Common myeloid progenitor, CD34-positive (primary cell): ENCODE measurements at regions not wholly inside any gene's neighbourhood (a gene's known extent, or its start where the extent isn't known, plus 50 kb on each side); places are given as distances from the start of the nearest gene placed in this dataset.
A peak's percentile ranks its signal among the peaks of the same experiment; 100 is the strongest.
"Not testable (repeated sequence)": the region's sequence is repeated elsewhere in the genome, so short reads cannot be mapped to it uniquely, and the experiment has no call there.

Source experiments
- CTCF ChIA-PET: fragments of 350-600 bp; sonication (Branson Sonifier 250); formaldehyde crosslinking; loops from one replicate; lab custom pipeline; 2021; ENCODE audit warnings: antibody characterized with exemption; lab: Charles Lee
- POLR2A ChIA-PET: fragments of 350-600 bp; sonication (Branson Sonifier 250); formaldehyde crosslinking; loops from one replicate; lab custom pipeline; 2021; ENCODE audit warnings: antibody characterized with exemption; lab: Charles Lee
- DNase-seq, 3 donors: peaks; one replicate each; pipeline versions ENCODE4 v3.0.0 to v3.0.0-alpha.2; 2013
- H3K27ac ChIP-seq, 2 experiments: 1 replicate in 1 of 2; 2 replicates in 1 of 2; pipeline ENCODE4 v1.7.0; 2013; ENCODE audit warnings: inconsistent platforms in 2 of 2, low read length in 2 of 2, mild to moderate bottlenecking in 2 of 2, low read depth in 1 of 2, moderate library complexity in 1 of 2; ENCODE audit not compliant: severe bottlenecking in 2 of 2, insufficient read depth in 1 of 2, poor library complexity in 1 of 2
- H3K27me3 ChIP-seq, 5 experiments: replicated peaks in 2 of 5; 1 replicate in 3 of 5; 2 replicates in 2 of 5; pipeline versions ENCODE4 v1.6.1 to v1.7.0; 2013; ENCODE audit warnings: low read length in 4 of 5, mild to moderate bottlenecking in 2 of 5, moderate library complexity in 2 of 5, inconsistent platforms in 1 of 5; ENCODE audit not compliant: insufficient read depth in 5 of 5, control insufficient read depth in 4 of 5
- H3K36me3 ChIP-seq, 4 experiments: 1 replicate in 2 of 4; 2 replicates in 2 of 4; pipeline versions ENCODE4 v1.6.1 to v1.7.0; 2013; ENCODE audit warnings: low read length in 3 of 4, control low read depth in 1 of 4, mild to moderate bottlenecking in 1 of 4; ENCODE audit not compliant: control insufficient read depth in 4 of 4, insufficient read depth in 4 of 4
- H3K4me1 ChIP-seq, 4 experiments: 1 replicate in 3 of 4; 2 replicates in 1 of 4; pipeline versions ENCODE4 v1.6.1 to v1.7.1; 2013; ENCODE audit warnings: low read length in 3 of 4, mild to moderate bottlenecking in 3 of 4, control low read depth in 1 of 4, inconsistent platforms in 1 of 4, moderate library complexity in 1 of 4; ENCODE audit not compliant: control insufficient read depth in 4 of 4, insufficient read depth in 4 of 4; ENCODE audit errors: control extremely low read depth in 1 of 4
- H3K4me3 ChIP-seq, 7 experiments: 1 replicate in 4 of 7; 2 replicates in 3 of 7; pipeline versions ENCODE4 v1.5.1 to v1.7.0; 2013; ENCODE audit warnings: mild to moderate bottlenecking in 7 of 7, low read length in 6 of 7, moderate library complexity in 6 of 7, inconsistent platforms in 2 of 7, low read depth in 2 of 7, control low read depth in 1 of 7; ENCODE audit not compliant: insufficient read depth in 4 of 7, control insufficient read depth in 1 of 7; ENCODE audit errors: extremely low read depth in 1 of 7
- H3K9me3 ChIP-seq, 5 experiments: 1 replicate in 4 of 5; 2 replicates in 1 of 5; pipeline versions ENCODE4 v1.6.1 to v1.7.1; 2013; ENCODE audit warnings: low read length in 4 of 5, mild to moderate bottlenecking in 2 of 5, inconsistent platforms in 1 of 5, low read depth in 1 of 5, moderate library complexity in 1 of 5; ENCODE audit not compliant: control insufficient read depth in 4 of 5, insufficient read depth in 2 of 5; ENCODE audit errors: control extremely low read depth in 1 of 5
- WGBS: methylation state at CpG from one replicate; pipeline ENCODE4 v1.1.5; 2013; ENCODE audit not compliant: insufficient coverage; 5-methylcytosine and 5-hydroxymethylcytosine counted together

DNA sequence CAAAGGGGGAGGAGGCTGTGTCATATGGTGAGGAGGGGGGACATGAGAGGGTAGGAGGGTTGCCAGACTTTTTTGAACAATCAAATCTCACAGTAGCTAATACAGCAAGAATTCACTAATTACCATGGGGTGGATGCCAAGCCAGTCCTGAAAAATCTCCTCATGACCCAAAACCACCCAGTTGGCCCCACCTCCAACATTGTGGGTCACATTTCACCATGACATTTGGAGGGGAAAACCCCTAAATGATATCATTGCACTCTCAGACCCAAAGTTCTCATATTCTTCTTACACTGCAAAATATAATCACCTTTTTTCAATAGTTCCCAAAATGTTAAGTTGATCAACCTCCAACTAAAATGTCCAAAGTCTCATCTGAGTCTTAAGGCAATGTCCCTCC lies 666.3 kb downstream of the TMEM121 start:
- POLR2A ChIA-PET, H3K9me3 ChIP-seq, CTCF ChIA-PET, H3K27me3 ChIP-seq, H3K27ac ChIP-seq, DNase-seq, H3K4me1 ChIP-seq, H3K4me3 ChIP-seq, H3K36me3 ChIP-seq: not testable (repeated sequence)

DNA sequence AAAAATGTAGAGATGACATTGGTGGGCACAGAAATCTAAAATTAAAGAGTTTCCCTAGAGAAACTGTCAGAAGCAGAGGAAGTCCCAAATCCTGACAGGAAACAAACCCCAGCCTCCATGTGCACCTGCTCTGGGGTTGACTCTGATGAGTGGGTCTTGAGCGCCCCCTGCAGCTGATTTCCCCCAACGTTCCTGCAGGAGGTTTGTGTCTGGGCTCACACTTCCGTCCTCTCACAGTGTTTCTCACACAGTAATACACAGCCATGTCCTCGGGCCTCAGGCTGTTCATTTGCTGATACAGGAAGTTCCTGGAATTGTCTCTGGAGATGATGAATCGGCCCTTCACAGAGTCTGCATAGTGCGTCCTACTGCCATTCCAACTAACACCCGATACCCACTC lies 670.1 kb downstream of the TMEM121 start:
- H3K27ac ChIP-seq, H3K4me3 ChIP-seq, H3K36me3 ChIP-seq, POLR2A ChIA-PET, H3K4me1 ChIP-seq, H3K9me3 ChIP-seq: not testable (repeated sequence)
- CTCF ChIA-PET, result interaction anchor here (1.5 to 3.0 kb wide), 2 partner anchors 11 to 39 kb away, joined by 3 to 10 read pairs; no protein-coding TSS in a partner anchor
- WGBS, result 50% methylated on average over 6 of the region's 7 CpGs
- peaks cover 0 to 11% (median 0%) of the 10 kb centered on the region in 5 experiments for H3K27me3 ChIP-seq
- DNase-seq, result peak in 2 of 3 donors; percentile 55

DNA sequence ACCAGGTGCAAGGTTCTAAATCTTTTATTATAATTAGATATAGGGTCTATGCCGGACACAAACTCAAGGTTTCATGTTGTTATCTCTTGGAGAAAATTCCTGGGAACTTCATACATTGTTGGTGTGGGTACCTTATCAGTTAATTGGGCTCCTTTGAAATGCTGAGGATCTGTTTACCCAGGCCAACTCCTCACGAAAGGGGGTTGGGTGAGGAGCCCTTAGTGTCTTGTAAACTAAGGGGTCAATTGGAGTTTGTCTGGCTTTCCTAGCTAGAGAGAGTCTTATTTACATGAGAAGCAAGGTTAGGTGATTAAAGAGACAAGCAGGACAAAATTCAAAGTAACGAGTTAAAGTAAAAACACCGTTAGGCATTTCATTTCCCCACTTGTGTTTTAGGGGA lies 670.9 kb downstream of the TMEM121 start:
- 86% methylated on average over 2 of the region's 4 CpGs for WGBS
- H3K4me1 ChIP-seq, H3K27ac ChIP-seq, H3K9me3 ChIP-seq, H3K36me3 ChIP-seq, POLR2A ChIA-PET, H3K4me3 ChIP-seq, DNase-seq: not testable (repeated sequence)
- H3K27me3 ChIP-seq, result peaks cover 0 to 11% (median 0%) of the 10 kb centered on the region in 5 experiments
- CTCF ChIA-PET, result interaction anchor here (0.8 to 3.0 kb wide), 7 partner anchors 10 to 61 kb away, joined by 3 to 10 read pairs (median 4); no protein-coding TSS in a partner anchor

DNA sequence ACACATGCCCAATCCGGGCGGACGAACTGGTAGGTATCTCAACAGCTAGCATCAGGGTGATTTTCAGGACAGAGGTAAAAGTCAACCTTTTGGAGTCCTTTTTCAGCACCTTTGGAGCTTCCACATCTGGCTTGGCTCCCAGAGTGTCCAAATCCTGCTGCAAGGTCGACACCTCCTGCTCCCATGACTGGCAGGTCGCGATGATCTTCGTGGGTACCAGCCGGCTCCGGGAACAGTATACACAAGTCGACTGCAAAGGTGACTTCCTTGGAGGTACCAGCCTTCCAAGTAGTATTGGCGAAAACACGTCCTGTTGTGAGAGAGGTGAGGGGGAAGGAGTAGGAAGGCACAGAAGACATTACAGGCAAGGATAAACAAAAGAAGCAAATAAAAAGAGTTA lies 672.7 kb downstream of the TMEM121 start:
- H3K4me3 ChIP-seq, result no peak overlapping the region
- no peak overlapping the region for H3K27ac ChIP-seq
- WGBS, result 90% methylated on average over 12 of the region's 12 CpGs
- no peak for DNase-seq
- ChIA-PET POLR2A (no interaction called here), CTCF (interaction anchor here (1.2 to 3.1 kb wide), 8 partner anchors 9 to 109 kb away, joined by 3 to 17 read pairs (median 5); no protein-coding TSS in a partner anchor)
- H3K36me3 ChIP-seq, result no peaks in the 10 kb centered on the region
- H3K4me1 ChIP-seq, result no peaks in the 10 kb centered on the region
- no peaks in the 10 kb centered on the region for H3K9me3 ChIP-seq
- H3K27me3 ChIP-seq, result peaks cover 0 to 13% (median 0%) of the 10 kb centered on the region in 5 experiments

DNA sequence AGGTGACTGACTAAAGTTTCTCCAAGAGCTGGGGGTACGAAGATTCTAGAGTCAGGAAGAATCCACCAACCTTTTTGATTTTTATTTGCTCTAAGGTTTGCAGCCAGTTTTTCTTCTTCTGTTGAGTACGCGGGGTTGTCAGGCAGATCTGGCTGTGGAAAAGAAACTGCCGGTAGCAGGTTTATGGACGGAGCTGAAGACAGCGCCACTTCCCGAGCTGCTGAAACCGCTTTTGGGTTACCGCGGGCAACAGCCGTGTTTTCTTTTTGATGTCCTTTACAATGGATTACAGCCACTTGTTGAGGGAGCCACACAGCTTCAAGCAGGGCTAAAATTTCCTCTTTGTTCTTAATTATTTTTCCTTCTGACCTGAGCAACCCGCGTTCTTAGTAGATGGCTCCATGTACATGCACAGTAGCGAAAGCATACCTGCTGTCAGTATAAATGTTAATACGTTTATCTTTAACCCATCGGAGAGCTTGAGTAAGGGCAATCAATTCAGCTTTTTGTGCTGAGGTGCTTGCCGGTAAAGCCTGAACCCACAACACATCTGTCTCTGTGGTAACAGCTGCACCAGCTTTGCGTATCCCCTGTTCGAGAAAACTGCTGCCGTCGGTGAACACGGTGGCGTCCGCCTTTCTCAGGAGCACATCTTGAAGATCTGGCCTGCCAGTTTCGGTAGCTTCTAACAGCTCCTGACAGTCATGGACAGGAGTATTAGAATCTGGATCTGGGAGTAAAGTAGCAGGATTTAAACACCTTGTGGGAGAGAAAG lies 674.3 kb downstream of the TMEM121 start:
- H3K4me3 ChIP-seq, result no peak overlapping the region
- H3K36me3 ChIP-seq, result no peaks in the 10 kb centered on the region
- peak in 1 of 3 donors; percentile 50 for DNase-seq
- no peak overlapping the region for H3K27ac ChIP-seq
- no peaks in the 10 kb centered on the region for H3K4me1 ChIP-seq
- WGBS, result 93% methylated on average over 25 of the region's 25 CpGs
- ChIA-PET CTCF (interaction anchor here (0.9 to 3.1 kb wide), 6 partner anchors 9 to 108 kb away, joined by 3 to 17 read pairs (median 5); no protein-coding TSS in a partner anchor), POLR2A (no interaction called here)
- H3K27me3 ChIP-seq, result peaks cover 0 to 14% (median 0%) of the 10 kb centered on the region in 5 experiments
- H3K9me3 ChIP-seq, result no peaks in the 10 kb centered on the region

DNA sequence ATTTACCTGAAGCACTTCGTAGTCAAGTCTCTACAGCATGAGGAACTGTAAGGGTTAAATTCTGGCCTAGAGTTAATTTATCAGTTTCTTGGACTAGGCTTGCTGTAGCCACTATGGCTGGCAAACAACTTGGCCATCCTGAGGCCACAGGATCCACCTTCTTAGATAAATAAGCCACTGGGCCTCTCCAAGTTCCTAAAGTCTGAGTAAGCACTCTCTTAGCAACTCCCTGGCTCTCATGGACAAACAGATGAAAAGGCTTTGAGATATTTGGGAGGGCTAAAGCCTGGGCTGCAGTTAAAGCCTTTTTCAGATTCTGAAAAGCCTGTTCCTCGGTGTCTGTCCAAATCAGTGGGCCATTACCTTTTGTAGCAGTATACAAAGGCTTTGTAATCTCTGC lies 675.0 kb downstream of the TMEM121 start:
- Histone ChIP-seq H3K4me3 (no peak overlapping the region), H3K27ac (no peak overlapping the region), H3K4me1 (no peaks in the 10 kb centered on the region), H3K9me3 (no peaks in the 10 kb centered on the region), H3K27me3 (peaks cover 0 to 14% (median 0%) of the 10 kb centered on the region in 5 experiments), H3K36me3 (no peaks in the 10 kb centered on the region)
- no peak for DNase-seq
- CTCF ChIA-PET, result interaction anchor here (1.7 to 3.1 kb wide), 3 partner anchors 9 to 40 kb away, joined by 5 to 17 read pairs (median 5); no protein-coding TSS in a partner anchor
- WGBS, result 91% methylated on average over 2 of the region's 2 CpGs
- POLR2A ChIA-PET, result no interaction called here

DNA sequence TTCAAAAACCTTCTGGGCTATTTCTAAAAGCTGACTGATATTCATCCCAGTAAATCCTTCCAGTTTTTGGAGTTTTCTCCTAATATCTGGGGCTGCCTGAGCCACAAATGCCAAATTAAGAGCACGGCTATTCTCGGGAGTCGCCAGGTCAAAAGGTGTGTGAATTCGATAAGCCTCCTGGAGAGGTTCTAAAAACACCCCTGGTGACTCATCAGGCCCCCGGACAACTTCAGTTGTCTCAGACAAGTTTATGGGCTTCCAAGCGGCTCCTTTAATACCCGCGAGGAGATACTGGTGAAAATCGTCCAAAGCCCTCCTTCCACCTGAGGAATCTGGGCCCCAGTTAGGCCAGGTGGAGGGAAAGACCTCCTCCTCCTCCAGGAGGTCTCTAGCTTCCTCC lies 677.1 kb downstream of the TMEM121 start:
- DNase-seq, result no peak
- CTCF ChIA-PET, result interaction anchor here (1.5 kb wide), 1 partner anchor 26 kb away, joined by 6 read pairs; no protein-coding TSS in a partner anchor
- WGBS, result 87% methylated on average over 9 of the region's 9 CpGs

More for the DNA sequence above, 677.1 kb downstream of the TMEM121 start:
- H3K36me3 ChIP-seq, result no peaks in the 10 kb centered on the region
- peaks cover 0 to 19% (median 0%) of the 10 kb centered on the region in 5 experiments for H3K27me3 ChIP-seq
- no peaks in the 10 kb centered on the region for H3K4me1 ChIP-seq
- POLR2A ChIA-PET, result no interaction called here
- no peak overlapping the region for H3K4me3 ChIP-seq
- no peaks in the 10 kb centered on the region for H3K9me3 ChIP-seq
- H3K27ac ChIP-seq, result no peak overlapping the region
